Lower leg skin (tissue), 3 donors: ENCODE measurements at regions not wholly inside any gene's neighbourhood (a gene's known extent, or its start where the extent isn't known, plus 50 kb on each side); places are given as distances from the start of the nearest gene placed in this dataset.

Source experiments
- POLR2A ChIP-seq, 2 donors: fragments of 450-650 bp; IDR thresholded peaks; one replicate each; pipeline ENCODE4 v1.6.1; 2016 to 2017; ENCODE audit warnings: antibody characterized with exemption in 2 of 2, mild to moderate bottlenecking in 1 of 2, moderate library complexity in 1 of 2
- TF ChIP-seq, protein P1 (sequence below), 3 donors: fragments of 450-650 bp; IDR thresholded peaks; one replicate each; pipeline ENCODE4 v1.5.1; 2016; ENCODE audit warnings: antibody characterized with exemption in 3 of 3, mild to moderate bottlenecking in 3 of 3, moderate library complexity in 2 of 3

DNA sequence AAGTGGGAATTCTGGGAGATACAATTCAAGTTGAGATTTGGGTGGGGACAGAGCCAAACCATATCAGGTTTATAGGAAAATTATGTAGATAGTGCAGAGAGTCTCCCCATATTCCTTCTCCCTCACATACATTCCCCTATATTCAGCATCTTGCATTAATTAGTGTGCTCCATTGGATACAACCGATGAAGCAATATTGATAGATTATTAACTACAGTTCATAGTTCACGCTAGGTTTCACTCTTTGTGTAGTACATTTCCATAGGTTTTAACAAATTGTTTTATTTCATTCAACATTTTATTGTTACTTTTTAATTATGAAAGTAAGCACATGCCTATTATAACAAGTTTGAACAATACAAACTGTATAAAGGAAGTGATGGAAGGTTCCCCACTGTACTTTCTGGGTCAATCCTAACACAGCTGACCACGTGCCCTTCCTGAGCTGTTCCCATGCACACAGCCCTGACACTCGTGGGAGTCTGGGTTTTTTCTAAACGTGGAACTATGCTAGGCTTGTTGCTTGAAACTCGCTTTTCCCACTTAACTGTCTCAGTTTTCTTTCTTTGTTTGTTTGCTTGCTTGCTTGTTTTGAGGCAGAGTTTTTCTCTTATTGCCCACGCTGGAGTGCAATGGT is 116.8 kb upstream of the TMPRSS2 start:
- TF ChIP-seq, protein P1, sequence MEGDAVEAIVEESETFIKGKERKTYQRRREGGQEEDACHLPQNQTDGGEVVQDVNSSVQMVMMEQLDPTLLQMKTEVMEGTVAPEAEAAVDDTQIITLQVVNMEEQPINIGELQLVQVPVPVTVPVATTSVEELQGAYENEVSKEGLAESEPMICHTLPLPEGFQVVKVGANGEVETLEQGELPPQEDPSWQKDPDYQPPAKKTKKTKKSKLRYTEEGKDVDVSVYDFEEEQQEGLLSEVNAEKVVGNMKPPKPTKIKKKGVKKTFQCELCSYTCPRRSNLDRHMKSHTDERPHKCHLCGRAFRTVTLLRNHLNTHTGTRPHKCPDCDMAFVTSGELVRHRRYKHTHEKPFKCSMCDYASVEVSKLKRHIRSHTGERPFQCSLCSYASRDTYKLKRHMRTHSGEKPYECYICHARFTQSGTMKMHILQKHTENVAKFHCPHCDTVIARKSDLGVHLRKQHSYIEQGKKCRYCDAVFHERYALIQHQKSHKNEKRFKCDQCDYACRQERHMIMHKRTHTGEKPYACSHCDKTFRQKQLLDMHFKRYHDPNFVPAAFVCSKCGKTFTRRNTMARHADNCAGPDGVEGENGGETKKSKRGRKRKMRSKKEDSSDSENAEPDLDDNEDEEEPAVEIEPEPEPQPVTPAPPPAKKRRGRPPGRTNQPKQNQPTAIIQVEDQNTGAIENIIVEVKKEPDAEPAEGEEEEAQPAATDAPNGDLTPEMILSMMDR (IDR thresholded peaks at IDR 0.05) = no peak
- no peak for TF ChIP-seq POLR2A (IDR thresholded peaks at IDR 0.05)
